Nucleus accumbens (tissue), 56 donors: ENCODE measurements at regions not wholly inside any gene's neighbourhood (a gene's known extent, or its start where the extent isn't known, plus 50 kb on each side); places are given as distances from the start of the nearest gene placed in this dataset.
A peak's percentile ranks its signal among the peaks of the same experiment; 100 is the strongest.

ENCODE experiments used
- DNase-seq, 56 donors: peaks; one replicate each; lab custom pipeline; 2025; lab: John Stamatoyannopoulos, UW

GRCh38 chr3:194277104-194277785 is 73.9 kb downstream of the CPN2 start:
- peak in 10 of 56 donors; percentile 22 to 79 (median 40) for DNase-seq

- DNase-seq: peak in 13 of 56 donors; percentile 11 to 46 (median 27)
Observed at GRCh38 chr3:194277786-194278130, 73.4 kb downstream of the CPN2 start.

GRCh38 chr3:194278186-194278845 is 72.8 kb downstream of the CPN2 start:
- DNase-seq: no peak

GRCh38 chr3:194279101-194279500 is 72.0 kb downstream of the CPN2 start:
- no peak for DNase-seq

GRCh38 chr3:194279701-194280360 is 71.3 kb downstream of the CPN2 start:
- DNase-seq: no peak

GRCh38 chr3:194280777-194281176 is 70.4 kb downstream of the CPN2 start:
- DNase-seq: no peak

GRCh38 chr3:194281306-194281705 is 69.8 kb downstream of the CPN2 start:
- no peak for DNase-seq

GRCh38 chr3:194281766-194282165 is 69.4 kb downstream of the CPN2 start:
- no peak for DNase-seq

- no peak for DNase-seq
Observed at GRCh38 chr3:194282436-194283122, 68.5 kb downstream of the CPN2 start.

- no peak for DNase-seq
Observed at GRCh38 chr3:194283221-194284006, 67.7 kb downstream of the CPN2 start.

- no peak for DNase-seq
Observed at GRCh38 chr3:194284351-194284750, 66.8 kb downstream of the CPN2 start.

GRCh38 chr3:194285024-194285849 is 65.9 kb downstream of the CPN2 start:
- DNase-seq: no peak

GRCh38 chr3:194285850-194286197 is 65.3 kb downstream of the CPN2 start:
- DNase-seq: no peak

GRCh38 chr3:194286375-194287146 is 64.6 kb downstream of the CPN2 start:
- no peak for DNase-seq

GRCh38 chr3:194287374-194287773 is 63.8 kb downstream of the CPN2 start:
- no peak for DNase-seq

- no peak for DNase-seq
Observed at GRCh38 chr3:194287977-194288706, 63.0 kb downstream of the CPN2 start.
